ENCODE measurements at regions not wholly inside any gene's neighbourhood (a gene's known extent, or its start where the extent isn't known, plus 50 kb on each side); places are given as distances from the start of the nearest gene placed in this dataset.

GRCh38 chr2:16088802-16089112 lies 148.4 kb downstream of the MYCN start:
- H3K79me2 ChIP-seq (ENCODE audit: insufficient read depth, low read length), result no peaks in the 10 kb centered on the region
- H2AK5ac ChIP-seq (ENCODE audit: insufficient read length, low read length), result no peak overlapping the region
- no peak overlapping the region for H4K5ac ChIP-seq (ENCODE audit: insufficient read length, low read depth, low read length)
- H3K56ac ChIP-seq (ENCODE audit: insufficient read length, low read depth, low read length), result no peak overlapping the region
- no peaks in the 10 kb centered on the region for H4K20me1 ChIP-seq (ENCODE audit: control insufficient read depth, insufficient read depth, insufficient read length)
- Mint-ChIP-seq H3K4me3 (no peak overlapping the region), H3K4me1 (peaks cover 12% of the 10 kb centered on the region in 2 experiments), H3K27me3 (ENCODE audit: low read depth) (peaks cover 2% of the 10 kb centered on the region), H3K9me3 (no peaks in the 10 kb centered on the region), H3K27ac (no peak overlapping the region), H3K36me3 (ENCODE audit: insufficient read depth in 1 of 3, low read depth in 3 of 3) (no peaks in the 10 kb centered on the region; a peak in 1 of 7 replicates)
- no peak overlapping the region for H3K4ac ChIP-seq (ENCODE audit: low read depth, low read length)
- peaks cover 2% of the 10 kb centered on the region; the same call in 1 of the 2 replicates for H3K4me1 ChIP-seq (ENCODE audit: insufficient read depth, low read length)
- no peak overlapping the region for H3K14ac ChIP-seq (ENCODE audit: insufficient read depth, low read length)
- no peak overlapping the region for H2BK20ac ChIP-seq (ENCODE audit: low read depth, low read length, poor library complexity, severe bottlenecking)
- H3K9me3 ChIP-seq (ENCODE audit: control insufficient read depth, low read depth, low read length), result no peaks in the 10 kb centered on the region
- no peak overlapping the region for H3K23ac ChIP-seq (ENCODE audit: insufficient read length, low read depth, low read length)
- no peak overlapping the region for H3T11ph ChIP-seq (ENCODE audit: low read length)
- no peaks in the 10 kb centered on the region for H3K27me3 ChIP-seq (ENCODE audit: insufficient read depth, low read length)
- no peak overlapping the region for H4K91ac ChIP-seq (ENCODE audit: insufficient read length, low read depth, low read length)
- WGBS (ENCODE audit: extremely low coverage, insufficient read length, low lambda C conversion rate), result no CpG with 5 or more reads among the region's 3 CpGs
- H3K79me1 ChIP-seq (ENCODE audit: insufficient read depth, low read depth, low read length, poor library complexity, severe bottlenecking), result no peaks in the 10 kb centered on the region
- no peak overlapping the region for H2BK12ac ChIP-seq (ENCODE audit: insufficient read length, low read depth, low read length)
- H2BK15ac ChIP-seq (ENCODE audit: low read depth, low read length), result no peak overlapping the region
- H3K23me2 ChIP-seq (ENCODE audit: insufficient read length, low read depth, low read length, poor library complexity, severe bottlenecking), result no peaks in the 10 kb centered on the region
- no peak overlapping the region for H3K27ac ChIP-seq (ENCODE audit: insufficient read length, low read depth, low read length)
- H3K18ac ChIP-seq (ENCODE audit: insufficient read length, low read depth, low read length), result no peak overlapping the region
- H2AFZ ChIP-seq (ENCODE audit: low read length), result no peak overlapping the region
- H4K8ac ChIP-seq (replicated peaks; ENCODE audit: insufficient read length, low read depth, low read length), result no peak overlapping the region
- H2BK5ac ChIP-seq (ENCODE audit: insufficient read length, low read length), result no peak overlapping the region
- TF ChIP-seq CTCF (conservative IDR thresholded peaks at IDR 0.05), result no peak
- DNase-seq, result no peak
- H3K4me2 ChIP-seq (ENCODE audit: insufficient read depth, insufficient read length, low read length), result no peak overlapping the region
- no peak overlapping the region for H3K9ac ChIP-seq (ENCODE audit: extremely low read depth, insufficient read length, low read length)
- no peak overlapping the region for H2BK120ac ChIP-seq (ENCODE audit: low read depth, low read length, poor library complexity, severe bottlenecking)

All from H9 (cell line).